HS-27A (cell line): ENCODE measurements at regions not wholly inside any gene's neighbourhood (a gene's known extent, or its start where the extent isn't known, plus 50 kb on each side); places are given as distances from the start of the nearest gene placed in this dataset.
"Not testable (repeated sequence)": the region's sequence is repeated elsewhere in the genome, so short reads cannot be mapped to it uniquely, and the experiment has no call there.

Source experiments
- DNase-seq: peaks from one replicate; pipeline ENCODE4 v3.0.0-alpha.2; 2012; ENCODE audit warnings: low read depth, missing footprints

GRCh38 chr11:67940440-67940839 lies 63.5 kb downstream of the UNC93B1 start:
- DNase-seq: not testable (repeated sequence)

DNA sequence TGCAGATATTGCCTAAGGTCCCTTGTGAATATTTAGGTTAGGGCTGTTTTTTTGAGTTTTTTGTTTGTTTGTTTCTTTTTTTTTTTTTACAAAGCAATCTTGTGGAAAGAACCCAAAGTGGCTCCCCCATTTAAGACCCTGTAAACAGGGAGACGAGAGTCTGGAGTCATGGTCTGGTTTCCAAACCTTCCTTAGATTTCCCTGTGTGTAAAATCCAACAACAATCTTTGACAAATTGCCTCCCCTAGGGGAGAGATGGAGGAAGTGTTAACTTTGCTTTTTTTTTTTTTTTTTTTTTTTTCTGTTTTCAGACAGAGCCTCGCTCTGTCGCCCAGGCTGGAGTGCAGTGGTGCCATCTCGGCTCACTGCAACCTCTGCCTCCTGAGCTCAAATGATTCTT lies 64.9 kb downstream of the UNC93B1 start:
- DNase-seq: not testable (repeated sequence)

GRCh38 chr11:67938371-67938770 lies 65.5 kb downstream of the UNC93B1 start:
- DNase-seq: not testable (repeated sequence)

DNA sequence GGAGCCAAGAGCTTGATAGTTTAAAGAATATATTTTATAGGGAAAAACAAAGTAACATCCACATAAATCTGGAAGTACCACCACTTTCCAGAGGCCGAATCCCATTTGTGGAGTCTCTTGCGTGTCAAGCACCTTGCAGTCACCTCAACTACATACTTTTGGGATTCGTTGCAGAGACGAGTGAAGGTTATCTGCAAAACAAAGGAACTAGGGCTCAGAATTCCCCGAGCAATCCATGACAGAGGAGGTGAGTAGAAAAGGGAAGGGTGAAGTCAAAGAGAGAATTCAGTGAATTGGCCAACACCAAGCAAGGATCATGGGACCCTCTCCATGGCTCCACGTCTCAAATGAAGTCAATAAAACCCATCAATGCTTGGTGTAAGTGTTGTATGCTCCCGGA lies 80.3 kb downstream of the UNC93B1 start:
- not testable (repeated sequence) for DNase-seq

GRCh38 chr11:67920546-67920945 lies 83.4 kb downstream of the UNC93B1 start:
- not testable (repeated sequence) for DNase-seq

DNA sequence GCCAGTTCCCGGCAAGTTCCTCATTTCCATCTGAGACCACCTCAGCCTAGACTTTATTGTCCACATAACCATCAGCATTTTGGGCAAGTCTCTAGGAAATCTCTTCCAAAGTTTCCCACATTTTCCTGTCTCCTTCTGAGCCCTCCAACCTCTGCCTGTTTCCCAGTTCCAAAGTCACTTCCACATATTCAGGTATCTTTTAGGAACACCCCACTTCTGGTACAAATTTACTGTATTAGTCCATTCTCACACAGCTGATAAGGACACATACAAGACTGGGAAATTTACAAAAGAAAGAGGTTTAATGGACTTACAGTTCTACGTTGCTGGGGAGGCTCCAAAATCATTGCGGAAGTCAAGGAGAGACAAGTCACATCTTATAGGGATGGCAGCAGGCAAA lies 91.7 kb downstream of the UNC93B1 start:
- not testable (repeated sequence) for DNase-seq

GRCh38 chr11:67911211-67911610 lies 92.7 kb downstream of the UNC93B1 start:
- not testable (repeated sequence) for DNase-seq

DNA sequence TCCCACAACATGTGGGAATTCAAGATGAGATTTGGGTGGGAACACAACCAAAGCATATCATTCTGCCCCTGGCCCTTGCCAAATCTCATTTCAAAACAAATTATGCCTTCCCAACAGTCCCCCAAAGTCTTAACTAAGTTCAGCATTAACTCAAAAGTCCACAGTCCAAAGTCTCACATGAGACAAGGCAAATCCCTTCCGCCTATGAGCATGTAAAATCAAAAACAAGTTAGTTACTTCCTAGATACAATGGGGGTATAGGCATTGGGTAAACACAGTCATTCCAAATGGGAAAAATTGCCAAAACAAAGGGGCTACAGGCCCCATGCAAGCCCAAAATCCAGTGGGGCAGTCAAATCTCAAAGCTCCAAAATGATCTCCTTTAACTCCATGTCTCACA lies 93.1 kb downstream of the UNC93B1 start:
- DNase-seq: not testable (repeated sequence)

GRCh38 chr11:67906969-67907368 lies 96.9 kb downstream of the UNC93B1 start:
- not testable (repeated sequence) for DNase-seq

DNA sequence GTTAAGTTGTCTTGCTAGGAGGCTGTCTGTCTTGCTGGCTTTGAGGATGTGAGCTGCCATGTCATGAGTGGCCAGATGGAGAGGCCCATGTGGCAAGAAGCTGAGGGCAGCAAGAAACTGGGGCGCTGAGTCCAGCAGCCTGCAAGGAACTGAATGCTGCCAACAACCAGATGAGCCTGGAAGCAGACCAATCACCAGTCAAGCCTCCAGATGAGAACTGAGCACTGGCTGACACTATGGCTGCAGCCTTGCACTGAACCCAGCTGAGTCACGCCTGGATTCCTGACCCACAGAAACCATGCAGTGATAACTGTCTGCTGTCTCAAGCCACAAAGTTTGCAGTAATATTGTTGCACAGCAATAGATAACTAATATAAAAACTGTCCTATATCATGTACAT lies 104.4 kb downstream of the UNC93B1 start:
- DNase-seq: not testable (repeated sequence)

- not testable (repeated sequence) for DNase-seq
These were observed 110.4 kb downstream of the UNC93B1 start for GRCh38 chr11:67893487-67893886.

- not testable (repeated sequence) for DNase-seq
These were observed 114.3 kb downstream of the UNC93B1 start for GRCh38 chr11:67889646-67890045.

DNA sequence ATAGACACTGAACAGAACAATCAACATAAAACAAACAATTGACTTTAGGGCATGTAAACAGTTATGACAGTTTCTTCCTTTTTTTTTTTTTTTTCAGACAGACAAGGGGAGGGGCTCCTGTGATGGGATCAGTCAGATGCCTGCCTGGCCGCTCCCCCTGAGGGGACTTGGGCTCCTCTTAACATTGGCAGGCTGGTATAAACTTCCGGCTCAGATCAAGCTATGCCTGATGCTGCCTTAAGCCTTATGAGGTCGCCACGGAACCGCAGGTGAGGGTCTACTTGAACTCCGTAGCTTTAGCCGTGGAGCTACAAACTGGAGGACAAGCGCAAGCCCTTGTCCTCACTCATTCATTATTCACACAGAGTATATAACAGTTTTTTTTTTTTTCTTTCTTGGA lies 115.8 kb downstream of the UNC93B1 start:
- not testable (repeated sequence) for DNase-seq

GRCh38 chr11:67886672-67887071 lies 117.2 kb downstream of the UNC93B1 start:
- not testable (repeated sequence) for DNase-seq

DNA sequence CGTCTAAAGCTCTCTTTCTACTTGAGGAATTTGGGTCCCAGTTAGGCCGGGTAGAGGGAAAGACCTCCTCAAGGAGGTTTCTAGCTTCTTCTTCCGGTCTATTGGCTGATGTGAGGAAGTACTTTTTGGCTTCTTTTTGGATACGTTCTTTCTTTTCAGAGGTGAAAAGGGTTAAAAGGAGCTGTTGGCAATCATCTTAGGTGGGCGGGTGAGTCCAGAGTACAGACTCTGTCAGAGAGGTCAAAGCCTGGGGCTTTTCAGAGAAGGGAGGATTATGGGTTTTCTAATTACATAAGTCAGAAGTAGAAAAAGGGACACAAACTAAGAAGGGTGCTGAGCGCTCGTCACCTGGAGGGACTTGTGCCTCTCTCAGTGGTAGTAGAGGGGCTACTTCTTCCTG lies 117.7 kb downstream of the UNC93B1 start:
- DNase-seq: not testable (repeated sequence)

DNA sequence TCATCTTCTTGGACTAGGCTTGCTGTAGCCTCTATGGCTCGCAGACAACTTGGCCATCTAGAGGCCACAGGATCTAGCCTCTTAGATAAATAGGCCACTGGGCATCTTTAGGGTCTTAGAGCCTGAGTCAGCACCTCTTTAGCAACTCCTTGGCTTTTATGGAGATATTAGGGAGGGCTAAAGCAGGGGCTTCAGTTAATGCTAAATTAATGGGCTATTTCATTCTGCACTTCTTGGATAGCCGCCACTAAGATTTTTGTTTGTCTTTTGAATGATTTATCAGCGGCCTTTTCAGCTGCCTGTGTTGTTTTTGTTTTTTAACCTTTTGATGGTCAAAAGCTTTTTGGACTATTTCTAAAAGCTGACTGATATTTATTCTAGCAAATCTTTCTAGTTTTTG lies 118.3 kb downstream of the UNC93B1 start:
- not testable (repeated sequence) for DNase-seq

GRCh38 chr11:67884761-67885558 lies 118.9 kb downstream of the UNC93B1 start:
- not testable (repeated sequence) for DNase-seq

DNA sequence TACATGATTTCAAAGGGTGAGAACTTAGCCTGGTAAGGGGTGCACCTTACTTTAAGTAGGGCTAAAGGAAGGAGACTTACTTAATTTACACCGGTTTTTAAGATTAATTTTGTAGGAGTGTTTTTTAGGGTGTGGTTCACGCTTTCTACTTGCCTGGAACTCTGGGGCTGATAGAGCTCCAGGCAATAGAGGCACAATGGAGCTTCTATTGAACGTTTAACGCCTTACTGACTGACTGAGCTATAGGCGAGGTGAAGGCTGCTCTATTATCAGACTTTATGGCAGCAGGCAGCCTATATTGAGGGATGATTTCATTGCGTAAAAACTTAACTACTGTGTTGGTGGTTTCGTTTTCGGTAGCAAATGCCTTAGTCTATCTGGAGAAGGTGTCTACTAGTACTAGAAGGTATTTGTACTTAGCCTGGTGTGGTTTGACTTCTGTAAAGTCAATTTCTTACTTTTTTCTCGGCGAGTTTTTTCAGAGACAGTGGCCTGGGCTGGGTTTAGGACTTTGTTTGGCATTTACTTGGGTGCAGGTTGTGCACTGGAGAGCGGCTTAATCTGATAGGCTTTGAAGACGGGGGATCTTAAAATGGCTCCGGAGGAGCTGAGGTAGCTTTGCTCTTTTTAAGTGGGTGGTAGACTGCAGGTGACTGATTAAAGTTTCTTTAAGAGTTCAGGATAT lies 119.7 kb downstream of the UNC93B1 start:
- not testable (repeated sequence) for DNase-seq

GRCh38 chr11:67882304-67882703 lies 121.6 kb downstream of the UNC93B1 start:
- not testable (repeated sequence) for DNase-seq

DNA sequence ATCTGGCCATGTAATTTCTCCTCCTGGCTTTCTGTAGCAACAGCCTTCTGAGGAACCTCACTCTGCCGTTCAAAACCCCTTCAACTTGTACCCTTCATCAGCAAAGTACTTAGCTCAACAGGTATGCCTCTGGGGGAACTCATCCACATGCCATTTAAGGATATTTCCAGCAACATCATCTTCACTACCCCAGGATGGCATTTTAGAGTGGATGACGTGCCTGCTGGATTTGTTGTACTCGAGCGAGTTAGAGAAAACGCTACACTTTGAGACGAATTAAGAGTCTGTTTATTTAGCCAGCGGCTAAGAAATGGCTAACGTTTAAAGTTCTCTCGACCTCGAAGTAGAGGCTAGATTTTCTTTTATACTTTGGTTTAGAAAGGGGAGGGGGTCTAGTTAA lies 122.1 kb downstream of the UNC93B1 start:
- not testable (repeated sequence) for DNase-seq

- DNase-seq: not testable (repeated sequence)
These were observed 123.2 kb downstream of the UNC93B1 start for GRCh38 chr11:67880594-67881196.

- not testable (repeated sequence) for DNase-seq
These were observed 125.2 kb downstream of the UNC93B1 start for GRCh38 chr11:67878666-67879065.

- not testable (repeated sequence) for DNase-seq
These were observed 126.6 kb downstream of the UNC93B1 start for GRCh38 chr11:67877316-67877715.
